Activated effector memory CD4-positive, alpha-beta T cell treated with Interleukin-2 at 50 U/mL for 16 hours (primary cell): ENCODE measurements at regions not wholly inside any gene's neighbourhood (a gene's known extent, or its start where the extent isn't known, plus 50 kb on each side); places are given as distances from the start of the nearest gene placed in this dataset.
A peak's percentile ranks its signal among the peaks of the same experiment; 100 is the strongest.

ENCODE experiments used
- DNase-seq: peaks from one replicate; pipeline ENCODE4 v3.0.0-alpha.2; 2020

- no peak for DNase-seq
Observed at GRCh38 chr5:159385536-159385935, 55.2 kb upstream of the IL12B start.

- DNase-seq, result no peak
Observed at GRCh38 chr5:159386028-159386711, 55.9 kb upstream of the IL12B start.

GRCh38 chr5:159392871-159393270, 62.6 kb upstream of the IL12B start:
- DNase-seq, result no peak

GRCh38 chr5:159393854-159394274, 63.6 kb upstream of the IL12B start:
- DNase-seq, result no peak

- DNase-seq, result no peak
Observed at GRCh38 chr5:159395202-159395601, 64.9 kb upstream of the IL12B start.

GRCh38 chr5:159398936-159399335, 68.6 kb upstream of the IL12B start:
- no peak for DNase-seq

- no peak for DNase-seq
Observed at GRCh38 chr5:159400476-159400875, 70.2 kb upstream of the IL12B start.

- DNase-seq, result no peak
Observed at GRCh38 chr5:159402311-159402710, 72.0 kb upstream of the IL12B start.

GRCh38 chr5:159402856-159403255, 72.6 kb upstream of the IL12B start:
- DNase-seq, result no peak

- DNase-seq, result no peak
Observed at GRCh38 chr5:159403906-159404681, 73.8 kb upstream of the IL12B start.

GRCh38 chr5:159405611-159406031, 75.3 kb upstream of the IL12B start:
- no peak for DNase-seq

GRCh38 chr5:159406571-159406970, 76.3 kb upstream of the IL12B start:
- DNase-seq, result no peak

- DNase-seq, result no peak
Observed at GRCh38 chr5:159409801-159410200, 79.5 kb upstream of the IL12B start.

- DNase-seq, result no peak
Observed at GRCh38 chr5:159410480-159410879, 80.2 kb upstream of the IL12B start.

- DNase-seq, result no peak
Observed at GRCh38 chr5:159411115-159411514, 80.8 kb upstream of the IL12B start.

GRCh38 chr5:159412284-159413046, 82.2 kb upstream of the IL12B start:
- peak; percentile 67 for DNase-seq

GRCh38 chr5:159414021-159414420, 83.7 kb upstream of the IL12B start:
- no peak for DNase-seq

- no peak for DNase-seq
Observed at GRCh38 chr5:159415301-159415937, 85.1 kb upstream of the IL12B start.

- no peak for DNase-seq
Observed at GRCh38 chr5:159416438-159416837, 86.2 kb upstream of the IL12B start.

GRCh38 chr5:159417170-159417569, 86.9 kb upstream of the IL12B start:
- no peak for DNase-seq

- DNase-seq, result no peak
Observed at GRCh38 chr5:159419576-159419975, 89.3 kb upstream of the IL12B start.

- DNase-seq, result no peak
Observed at GRCh38 chr5:159420940-159421339, 90.7 kb upstream of the IL12B start.

- no peak for DNase-seq
Observed at GRCh38 chr5:159422361-159422760, 92.1 kb upstream of the IL12B start.
